BLaER1 treated with 17β-estradiol and CSF1 and Interleukin-3, amounts not matched to agents 10 nM and 100 nM (cell line): ENCODE measurements at regions not wholly inside any gene's neighbourhood (a gene's known extent, or its start where the extent isn't known, plus 50 kb on each side); places are given as distances from the start of the nearest gene placed in this dataset.

ENCODE experiments used
- H3K27ac ChIP-seq, 11 experiments: shearing (Covaris generic); formaldehyde crosslinking; 2 replicates each; pipeline ENCODE4 v1.8.1; 2022
- H3K27me3 ChIP-seq, 11 experiments: shearing (Covaris generic); formaldehyde crosslinking; 2 replicates each; pipeline ENCODE4 v1.8.1; 2022
- H3K36me3 ChIP-seq, 11 experiments: shearing (Covaris generic); formaldehyde crosslinking; 2 replicates each; pipeline ENCODE4 v1.8.1; 2022
- H3K4me1 ChIP-seq, 10 experiments: shearing (Covaris generic); formaldehyde crosslinking; 2 replicates each; pipeline ENCODE4 v1.8.1; 2022
- H3K4me2 ChIP-seq, 11 experiments: shearing (Covaris generic); formaldehyde crosslinking; 2 replicates each; pipeline ENCODE4 v1.8.1; 2022
- H3K4me3 ChIP-seq, 10 experiments: shearing (Covaris generic); formaldehyde crosslinking; 2 replicates each; pipeline ENCODE4 v1.8.1; 2022
- H3K9ac ChIP-seq, 11 experiments: shearing (Covaris generic); formaldehyde crosslinking; 2 replicates each; pipeline ENCODE4 v1.8.1; 2022
- H3K9me3 ChIP-seq, 11 experiments: shearing (Covaris generic); formaldehyde crosslinking; replicated peaks in 1 of 11; 2 replicates each; pipeline ENCODE4 v1.8.1; 2022
- H4K20me1 ChIP-seq, 11 experiments: shearing (Covaris generic); formaldehyde crosslinking; 2 replicates each; pipeline ENCODE4 v1.8.1; 2022
- Cebpa-rat ChIP-seq, 11 experiments: shearing (Covaris generic); IDR thresholded peaks; 2 replicates each; pipeline ENCODE4 v1.8.1; 2022

DNA sequence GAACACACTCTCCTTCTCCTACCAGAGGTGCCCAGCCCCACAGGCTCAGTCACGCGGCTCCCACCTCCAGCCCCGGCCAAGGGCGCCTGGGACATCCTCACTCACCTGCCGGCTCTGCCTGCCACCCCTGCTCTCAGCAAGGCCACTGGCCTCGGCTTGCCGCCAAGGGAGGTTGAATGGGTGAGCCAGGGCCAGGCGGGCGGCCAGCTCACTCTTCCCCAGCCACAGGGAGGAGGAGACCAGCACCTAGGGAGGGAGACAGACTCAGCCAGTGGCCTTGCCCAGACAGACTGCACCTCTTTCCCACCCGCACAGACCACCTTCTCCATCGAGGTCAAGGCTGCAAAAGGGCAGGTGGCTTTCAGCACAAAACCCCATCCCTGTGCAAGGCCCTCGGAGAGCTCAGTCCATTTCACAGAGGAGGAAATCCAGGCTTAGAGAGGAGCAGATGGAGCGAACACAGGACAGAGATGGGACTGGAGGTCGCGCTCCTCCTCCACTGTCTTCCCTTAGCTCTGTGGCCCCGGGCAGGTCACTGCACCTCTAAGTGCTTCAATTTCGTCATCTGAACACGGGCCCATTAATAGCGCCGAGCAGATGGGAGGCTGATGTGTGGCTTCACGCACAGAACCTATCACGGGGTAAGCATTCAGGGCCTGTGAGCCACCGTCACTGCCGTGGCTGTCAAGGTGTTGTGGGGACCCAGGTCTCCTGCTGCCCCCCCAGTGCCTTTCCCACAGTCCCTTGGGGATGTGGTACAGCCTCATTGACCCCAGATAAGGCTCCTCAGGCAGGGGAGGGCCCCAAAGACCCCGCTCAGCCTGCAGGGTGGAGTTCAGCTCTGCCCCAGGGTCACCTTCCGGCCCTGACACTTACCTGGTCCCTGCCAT, 56.1 kb downstream of the RMI2 start:
- no peak overlapping the region for H3K4me3 ChIP-seq
- no peak overlapping the region; a peak in 1 of 22 replicates for H3K4me2 ChIP-seq
- no peaks in the 10 kb centered on the region for H3K27me3 ChIP-seq
- no peak overlapping the region for H3K27ac ChIP-seq
- peaks cover 0 to 7% (median 0%) of the 10 kb centered on the region in 10 experiments; a peak in 3 of 20 replicates for H3K4me1 ChIP-seq
- peak overlapping the region in 1 of 11 experiments; percentile 24; a peak in 1 of 22 replicates for H3K9ac ChIP-seq
- H4K20me1 ChIP-seq: 0 out of 22 replicates have a peak, but pooled peaks cover 0 to 6% (median 0%) of the 10 kb centered on the region in 11 experiments
- H3K36me3 ChIP-seq: no peaks in the 10 kb centered on the region
- H3K9me3 ChIP-seq: no peaks in the 10 kb centered on the region
- no peak for TF ChIP-seq Cebpa-rat (IDR thresholded peaks at IDR 0.05)

DNA sequence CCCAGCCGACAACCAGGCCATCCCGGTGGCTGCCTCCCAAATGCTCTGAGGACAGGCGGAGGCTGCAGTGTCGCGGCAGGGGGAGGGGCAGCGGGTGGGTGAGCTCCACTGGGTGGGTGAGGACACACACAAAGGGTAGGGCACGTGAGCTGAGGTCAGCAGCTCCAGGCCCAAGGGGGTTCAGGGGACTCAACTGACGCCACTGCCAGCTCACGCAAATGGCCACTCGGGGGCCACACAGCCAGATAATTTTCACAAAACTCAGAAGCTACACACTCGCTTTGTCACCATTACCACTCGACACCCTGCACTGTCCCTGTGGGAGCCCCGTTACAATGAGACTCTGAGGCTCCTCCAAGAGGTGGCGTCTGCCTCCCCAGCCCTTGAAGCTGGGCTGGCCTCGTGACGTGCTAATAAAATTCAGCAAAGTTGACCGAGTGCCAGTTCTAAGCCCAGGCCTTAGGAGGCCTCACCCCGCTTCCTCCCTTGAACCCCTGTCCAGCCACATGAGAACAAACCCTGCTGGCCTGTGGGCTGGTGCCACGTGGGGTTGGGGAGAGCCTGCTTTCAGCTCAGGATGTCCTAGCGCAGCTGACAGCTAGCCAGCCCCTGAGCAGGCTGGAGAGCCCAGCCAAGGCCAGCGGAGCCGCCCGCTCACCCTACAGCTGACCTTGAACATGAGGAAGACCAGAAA, 56.9 kb downstream of the RMI2 start:
- Histone ChIP-seq H3K4me2 (no peak overlapping the region; a peak in 1 of 22 replicates), H3K9me3 (no peaks in the 10 kb centered on the region), H3K4me3 (no peak overlapping the region), H3K9ac (no peak overlapping the region), H3K27ac (no peak overlapping the region), H3K27me3 (no peaks in the 10 kb centered on the region), H4K20me1 (0 out of 22 replicates have a peak, but pooled peaks cover 0 to 6% (median 0%) of the 10 kb centered on the region in 11 experiments), H3K36me3 (no peaks in the 10 kb centered on the region), H3K4me1 (peaks cover 0 to 3% (median 0%) of the 10 kb centered on the region in 10 experiments; a peak in 2 of 20 replicates)
- TF ChIP-seq Cebpa-rat (IDR thresholded peaks at IDR 0.05): no peak

DNA sequence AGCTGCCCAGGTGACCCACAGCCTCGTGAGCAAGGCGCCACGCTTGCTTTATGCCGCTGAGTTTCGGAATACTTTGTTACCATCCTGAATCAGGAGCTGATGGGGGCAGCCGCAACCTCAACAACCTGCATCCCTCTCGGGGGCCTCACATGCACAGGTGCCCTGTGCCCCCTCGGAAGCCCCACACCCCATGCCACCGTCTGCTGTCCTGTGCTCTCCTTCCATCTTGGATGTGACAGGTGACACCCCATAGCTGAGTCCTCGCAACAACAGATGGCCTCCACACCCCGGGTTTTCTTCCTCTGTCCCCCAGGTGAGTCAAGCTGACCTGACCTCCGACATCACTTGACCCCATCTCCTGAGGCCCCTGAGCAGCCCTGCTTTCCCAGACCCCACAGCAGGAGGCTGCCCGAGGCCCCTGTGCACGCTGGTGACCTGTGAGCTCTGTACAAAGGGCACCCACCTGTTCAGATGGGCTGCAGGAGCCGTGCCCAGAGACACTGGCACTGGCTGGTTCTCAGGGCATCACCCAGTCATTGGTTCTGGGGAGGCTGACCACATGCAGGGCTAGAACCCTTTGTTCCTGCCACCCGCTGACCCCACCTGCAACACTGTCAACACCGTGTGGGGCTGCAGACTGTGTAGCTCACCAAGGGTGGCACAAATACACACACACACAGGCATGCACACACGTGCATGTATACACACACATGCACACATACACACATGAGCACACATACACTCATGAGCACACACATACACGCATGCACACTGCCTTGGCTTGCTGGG, 57.7 kb downstream of the RMI2 start:
- peaks cover 0 to 6% (median under 1%) of the 10 kb centered on the region in 10 experiments; a peak in 7 of 20 replicates for H3K4me1 ChIP-seq
- no peaks in the 10 kb centered on the region for H3K36me3 ChIP-seq
- H3K4me3 ChIP-seq: no peak overlapping the region
- H3K27me3 ChIP-seq: no peaks in the 10 kb centered on the region
- TF ChIP-seq Cebpa-rat (IDR thresholded peaks at IDR 0.05): no peak
- no peak overlapping the region for H3K27ac ChIP-seq
- H3K9ac ChIP-seq: no peak overlapping the region
- H3K4me2 ChIP-seq: no peak overlapping the region
- H4K20me1 ChIP-seq: 0 out of 22 replicates have a peak, but pooled peaks cover 0 to 6% (median 0%) of the 10 kb centered on the region in 11 experiments
- H3K9me3 ChIP-seq: no peaks in the 10 kb centered on the region

DNA sequence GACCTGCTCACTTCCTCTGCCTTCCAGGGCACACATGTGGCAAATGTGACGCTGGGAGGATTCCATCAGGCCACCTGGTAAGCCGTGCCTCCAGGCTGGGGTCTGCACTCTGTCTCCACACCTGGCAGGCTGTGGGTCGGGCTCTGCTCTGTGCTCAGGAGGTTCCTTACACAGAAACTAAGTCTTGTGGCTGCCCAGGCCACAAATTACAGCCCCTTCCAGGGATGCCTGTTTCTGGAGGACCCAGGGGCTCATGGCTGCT, 58.2 kb downstream of the RMI2 start:
- Histone ChIP-seq H3K9ac (no peak overlapping the region), H4K20me1 (0 out of 22 replicates have a peak, but pooled peaks cover 0 to 6% (median 0%) of the 10 kb centered on the region in 11 experiments), H3K4me1 (peaks cover 0 to 11% (median 6%) of the 10 kb centered on the region in 10 experiments; a peak in 13 of 20 replicates), H3K27me3 (no peaks in the 10 kb centered on the region), H3K36me3 (no peaks in the 10 kb centered on the region), H3K4me2 (no peak overlapping the region), H3K9me3 (no peaks in the 10 kb centered on the region), H3K4me3 (no peak overlapping the region), H3K27ac (no peak overlapping the region)
- no peak for TF ChIP-seq Cebpa-rat (IDR thresholded peaks at IDR 0.05)

DNA sequence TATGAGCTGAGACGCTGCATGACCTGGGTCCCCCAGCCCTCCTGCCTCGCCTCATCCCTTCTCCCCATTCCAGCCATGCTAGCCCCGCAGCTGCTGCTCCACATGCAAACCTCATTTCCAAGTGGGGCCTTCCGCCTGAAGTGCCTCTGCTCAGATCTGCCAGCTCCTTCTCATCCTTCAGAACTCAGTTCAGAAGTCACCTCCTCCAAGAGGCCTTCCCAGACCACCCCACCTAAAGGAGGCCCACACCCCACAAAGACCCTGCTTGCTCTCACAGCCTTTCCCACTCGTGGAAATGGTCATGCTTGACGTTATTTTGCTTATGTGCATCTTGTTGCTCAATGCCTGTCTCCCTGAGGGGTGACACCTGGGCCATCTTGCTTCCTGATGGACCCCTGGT, 58.7 kb downstream of the RMI2 start:
- H3K4me2 ChIP-seq: no peak overlapping the region
- no peak overlapping the region for H3K9ac ChIP-seq
- no peak overlapping the region for H3K27ac ChIP-seq
- 0 out of 22 replicates have a peak, but pooled peaks cover 0 to 6% (median 0%) of the 10 kb centered on the region in 11 experiments for H4K20me1 ChIP-seq
- H3K27me3 ChIP-seq: no peaks in the 10 kb centered on the region
- TF ChIP-seq Cebpa-rat (IDR thresholded peaks at IDR 0.05): no peak
- H3K4me3 ChIP-seq: no peak overlapping the region
- peaks cover 0 to 16% (median 10%) of the 10 kb centered on the region in 10 experiments; a peak in 15 of 20 replicates for H3K4me1 ChIP-seq
- H3K36me3 ChIP-seq: no peaks in the 10 kb centered on the region
- no peaks in the 10 kb centered on the region for H3K9me3 ChIP-seq

DNA sequence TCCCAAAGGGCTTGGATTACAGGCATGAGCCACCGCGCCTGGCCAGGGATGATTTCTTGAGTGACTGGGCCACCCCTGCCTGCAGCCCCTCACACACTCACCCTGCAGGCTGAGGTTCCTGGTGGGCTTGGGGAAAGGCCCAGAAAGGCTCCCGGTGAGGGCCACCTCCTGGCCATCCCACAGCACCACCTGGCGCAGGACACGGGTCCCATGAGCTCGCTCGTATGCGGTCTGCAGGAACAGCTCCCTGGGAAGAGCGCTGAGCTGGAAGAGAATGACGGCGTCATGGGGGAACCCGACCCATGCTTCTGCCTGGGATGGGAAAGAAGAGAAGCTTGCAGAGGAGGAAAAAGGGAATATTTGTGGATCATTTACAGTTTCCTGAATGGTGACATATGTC, 59.3 kb downstream of the RMI2 start:
- H3K27ac ChIP-seq: no peak overlapping the region
- H3K4me3 ChIP-seq: no peak overlapping the region
- no peak overlapping the region for H3K9ac ChIP-seq
- H3K4me1 ChIP-seq: peaks cover 0 to 21% (median 16%) of the 10 kb centered on the region in 10 experiments; a peak in 15 of 20 replicates
- H3K4me2 ChIP-seq: no peak overlapping the region
- H3K9me3 ChIP-seq: no peaks in the 10 kb centered on the region
- no peaks in the 10 kb centered on the region for H3K36me3 ChIP-seq
- H4K20me1 ChIP-seq: 0 out of 22 replicates have a peak, but pooled peaks cover 0 to 6% (median 0%) of the 10 kb centered on the region in 11 experiments
- H3K27me3 ChIP-seq: no peaks in the 10 kb centered on the region
- TF ChIP-seq Cebpa-rat (IDR thresholded peaks at IDR 0.05): no peak

DNA sequence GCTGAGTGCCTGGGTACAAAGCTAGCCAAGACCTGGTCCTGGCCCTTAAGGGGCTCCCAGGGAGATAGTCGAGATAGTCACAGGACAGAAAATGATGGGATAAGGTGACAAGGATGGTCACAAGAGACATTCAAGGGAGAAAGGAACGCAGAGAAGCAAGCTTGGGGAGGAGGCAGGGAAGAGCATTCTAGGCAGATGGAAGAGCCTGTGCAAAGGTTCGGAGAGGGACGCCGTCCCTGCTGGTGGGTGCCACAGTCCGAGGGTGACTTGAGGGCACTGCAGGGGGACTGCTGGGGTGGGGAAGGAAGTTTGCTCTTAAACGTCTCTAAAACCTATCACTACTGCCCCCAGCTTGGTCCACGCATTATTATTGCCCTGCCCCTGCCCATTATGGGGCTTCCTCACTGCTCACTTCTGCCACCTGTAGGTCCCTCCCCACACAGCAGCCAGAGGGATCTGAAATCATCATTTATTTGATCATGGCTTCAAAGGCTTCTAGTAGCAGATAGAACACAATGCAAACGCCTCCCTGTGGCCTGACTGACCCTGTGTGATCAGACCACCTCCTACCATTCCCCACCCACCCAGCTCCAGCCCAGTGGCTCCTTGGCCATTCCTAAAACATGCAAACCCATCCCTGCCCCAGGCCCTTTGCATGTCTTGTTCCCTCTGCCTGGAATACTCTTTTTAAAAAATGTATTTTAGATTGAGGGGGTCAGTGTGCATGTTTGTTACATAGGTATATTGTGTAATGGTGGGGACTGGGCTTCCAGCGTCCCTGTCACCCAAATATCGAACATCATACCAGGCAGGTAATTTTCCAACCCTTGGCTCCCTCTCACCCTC, 60.3 kb downstream of the RMI2 start:
- H3K27ac ChIP-seq: no peak overlapping the region
- H3K36me3 ChIP-seq: no peaks in the 10 kb centered on the region
- 0 out of 22 replicates have a peak, but pooled peaks cover 0 to 6% (median 0%) of the 10 kb centered on the region in 11 experiments for H4K20me1 ChIP-seq

DNA sequence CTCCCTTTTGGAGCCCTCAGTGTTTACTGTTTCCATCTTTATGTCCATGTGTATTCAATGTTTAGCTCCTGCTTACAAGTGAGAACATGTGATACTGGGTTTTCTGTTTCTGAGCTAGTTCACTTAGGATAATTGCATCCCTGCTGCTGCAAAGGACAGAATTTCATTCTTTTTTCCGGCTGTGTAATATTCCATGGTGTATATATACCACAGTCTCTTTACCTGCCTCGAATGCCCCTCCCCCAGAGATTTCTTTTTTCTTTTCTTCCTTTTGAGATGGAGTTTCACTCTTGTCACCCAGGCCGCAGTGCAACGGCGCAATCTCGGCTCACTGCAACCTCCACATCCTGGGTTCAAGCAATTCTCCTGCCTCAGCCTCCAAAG, 60.9 kb downstream of the RMI2 start:
- Histone ChIP-seq H3K27ac (no peak overlapping the region), H3K9me3 (no peaks in the 10 kb centered on the region), H3K4me2 (no peak overlapping the region), H3K4me1 (peaks cover 7 to 31% (median 29%) of the 10 kb centered on the region in 10 experiments), H3K9ac (no peak overlapping the region), H3K36me3 (no peaks in the 10 kb centered on the region), H3K4me3 (no peak overlapping the region), H3K27me3 (no peaks in the 10 kb centered on the region), H4K20me1 (0 out of 22 replicates have a peak, but pooled peaks cover 0 to 6% (median 0%) of the 10 kb centered on the region in 11 experiments)
- no peak for TF ChIP-seq Cebpa-rat (IDR thresholded peaks at IDR 0.05)

More for the DNA sequence above, 60.3 kb downstream of the RMI2 start:
- no peaks in the 10 kb centered on the region for H3K27me3 ChIP-seq
- no peaks in the 10 kb centered on the region for H3K9me3 ChIP-seq
- no peak overlapping the region for H3K4me3 ChIP-seq
- TF ChIP-seq Cebpa-rat (IDR thresholded peaks at IDR 0.05): no peak
- H3K4me1 ChIP-seq: peaks cover 1 to 25% (median 23%) of the 10 kb centered on the region in 10 experiments; a peak in 19 of 20 replicates
- H3K9ac ChIP-seq: no peak overlapping the region
- H3K4me2 ChIP-seq: no peak overlapping the region
